Endothelial cell of umbilical vein (primary cell): ENCODE measurements at regions not wholly inside any gene's neighbourhood (a gene's known extent, or its start where the extent isn't known, plus 50 kb on each side); places are given as distances from the start of the nearest gene placed in this dataset.

Source experiments
- BruUV-seq: library from RNA; stranded (reverse); fragments of 400-500 nt; replicated peaks from 2 replicates; lab custom pipeline; 2021; lab: Mats Ljungman, UMichigan
- CTCF ChIA-PET: fragments of 300-600, 350-600 bp; sonication (Branson Sonifier 250); formaldehyde crosslinking; loops from one replicate; lab custom pipeline; 2021; ENCODE audit warnings: antibody characterized with exemption, inconsistent platforms; lab: Charles Lee
- POLR2A ChIA-PET: fragments of 300-600, 350-600 bp; sonication (Branson Sonifier 250); formaldehyde crosslinking; loops from one replicate; lab custom pipeline; 2021; ENCODE audit warnings: antibody characterized with exemption, inconsistent platforms; lab: Charles Lee
- DNase-seq: peaks from one replicate; pipeline ENCODE4 v3.0.0-alpha.2; 2011; ENCODE audit warnings: low read depth, low spot score
- FAIRE-seq: peaks from 2 replicates; lab custom pipeline; 2011; peaks lifted over from hg19 to GRCh38; lab: Jason Lieb, UNC
- H2AFZ ChIP-seq: 2 replicates; pipeline ENCODE4 v1.6.0; 2012; ENCODE audit warnings: low read depth, low read length, control low read depth, inconsistent platforms
- H3K27ac ChIP-seq: 2 replicates; pipeline ENCODE4 v1.5.1; 2011; ENCODE audit warnings: low read depth, mild to moderate bottlenecking, control low read depth, low read length, moderate library complexity; ENCODE audit not compliant: insufficient read depth
- H3K27me3 ChIP-seq, 2 experiments: 2 replicates each; pipeline versions ENCODE4 v1.6.0 to v1.6.1; 2011; ENCODE audit warnings: low read length in 2 of 2, mixed read lengths in 1 of 2; ENCODE audit not compliant: control insufficient read depth in 2 of 2, insufficient read depth in 2 of 2
- H3K36me3 ChIP-seq, 2 experiments: 2 replicates in 1 of 2; 3 replicates in 1 of 2; pipeline ENCODE4 v1.5.1; 2011; ENCODE audit warnings: low read length in 2 of 2, mild to moderate bottlenecking in 1 of 2, moderate library complexity in 1 of 2; ENCODE audit not compliant: control insufficient read depth in 2 of 2, insufficient read depth in 2 of 2; ENCODE audit errors: extremely low read depth in 1 of 2
- H3K4me1 ChIP-seq: 3 replicates; pipeline ENCODE4 v1.5.1; 2011; ENCODE audit warnings: mild to moderate bottlenecking, low read length; ENCODE audit not compliant: control insufficient read depth, insufficient read depth; ENCODE audit errors: extremely low read depth
- H3K4me2 ChIP-seq: 2 replicates; pipeline ENCODE4 v1.6.1; 2011; ENCODE audit warnings: low read length, control low read depth, mixed read lengths; ENCODE audit not compliant: insufficient read depth
- H3K4me3 ChIP-seq, 3 experiments: fragments of 200-600 bp in 1 of 3; sonication (generic), shearing (Covaris generic) in 1 of 3; replicated peaks in 1 of 3; 2 replicates each; pipeline ENCODE4 v1.5.1; 2011 to 2016; ENCODE audit warnings: control low read depth in 3 of 3, low read length in 3 of 3, mild to moderate bottlenecking in 2 of 3, inconsistent platforms in 1 of 3, low read depth in 1 of 3, moderate library complexity in 1 of 3; ENCODE audit not compliant: insufficient read depth in 1 of 3
- H3K79me2 ChIP-seq: 2 replicates; pipeline ENCODE4 v1.6.0; 2012; ENCODE audit warnings: low read length, inconsistent platforms; ENCODE audit not compliant: control insufficient read depth, insufficient read depth
- H3K9ac ChIP-seq: replicated peaks from 2 replicates; pipeline ENCODE3; 2011; ENCODE audit warnings: low read length, control low read depth; ENCODE audit not compliant: insufficient read depth; ENCODE audit errors: extremely low read depth
- H3K9me1 ChIP-seq: replicated peaks from 3 replicates; pipeline ENCODE4 v1.6.0; 2011; ENCODE audit warnings: mild to moderate bottlenecking, low read length; ENCODE audit not compliant: control insufficient read depth, insufficient read depth; ENCODE audit errors: extremely low read depth
- H3K9me3 ChIP-seq: replicated peaks from 2 replicates; pipeline ENCODE4 v1.5.1; 2012; ENCODE audit warnings: low read length, inconsistent platforms; ENCODE audit not compliant: control insufficient read depth, insufficient read depth
- H4K20me1 ChIP-seq: replicated peaks from 2 replicates; pipeline ENCODE3; 2011; ENCODE audit warnings: mild to moderate bottlenecking, low read length; ENCODE audit not compliant: control insufficient read depth, insufficient read depth; ENCODE audit errors: extremely low read depth
- CTCF ChIP-seq, 2 donors: IDR thresholded peaks; 1 replicate in 1 of 2; 2 replicates in 1 of 2; pipeline ENCODE4 v1.5.1; 2011; ENCODE audit warnings: low read length in 2 of 2, mild to moderate bottlenecking in 2 of 2, moderate library complexity in 2 of 2, control low read depth in 1 of 2, inconsistent platforms in 1 of 2, low read depth in 1 of 2; ENCODE audit not compliant: insufficient read depth in 1 of 2; ENCODE audit errors: extremely low read depth in 1 of 2
- EZH2 ChIP-seq: IDR thresholded peaks from 2 replicates; pipeline ENCODE4 v1.6.1; 2012; ENCODE audit warnings: borderline replicate concordance, low read depth, mild to moderate bottlenecking, moderate library complexity, low read length, inconsistent platforms; ENCODE audit not compliant: severe bottlenecking
- FOS ChIP-seq: IDR thresholded peaks from 2 replicates; pipeline ENCODE4 v1.6.1; 2011; ENCODE audit warnings: mild to moderate bottlenecking, low read length, moderate library complexity, borderline replicate concordance; ENCODE audit not compliant: insufficient read depth
- GATA2 ChIP-seq: IDR thresholded peaks from 2 replicates; pipeline ENCODE4 v1.7.0; 2011; ENCODE audit warnings: low read depth, mild to moderate bottlenecking, moderate library complexity, mixed read lengths, low read length; ENCODE audit not compliant: insufficient read length, insufficient read depth
- JUN ChIP-seq: IDR thresholded peaks from 2 replicates; pipeline ENCODE4 v1.6.1; 2011; ENCODE audit warnings: borderline replicate concordance, low read depth; ENCODE audit not compliant: insufficient read length, insufficient read depth
- MAX ChIP-seq: IDR thresholded peaks from 2 replicates; pipeline ENCODE4 v1.6.1; 2011; ENCODE audit not compliant: insufficient read depth, insufficient read length
- MYC ChIP-seq: IDR thresholded peaks from one replicate; pipeline ENCODE4 v1.6.1; 2011; ENCODE audit warnings: mild to moderate bottlenecking, low read depth, low read length
- POLR2A ChIP-seq: IDR thresholded peaks from 2 replicates; pipeline ENCODE4 v1.6.1; 2012; ENCODE audit warnings: low read depth, mild to moderate bottlenecking, control low read depth, low read length
- POLR2AphosphoS5 ChIP-seq: IDR thresholded peaks from 2 replicates; pipeline ENCODE4 v1.6.1; 2012; ENCODE audit warnings: low read depth, mild to moderate bottlenecking, control low read depth, low read length, moderate library complexity; ENCODE audit not compliant: insufficient read depth
- dilution Hi-C: fragments of 300-500 bp; cut with MboI; formaldehyde crosslinking; loops from one replicate; pipeline ENCODE4 v1.15.0; 2019; ENCODE audit warnings: low sequenced_read_pairs; ENCODE audit not compliant: extremely low pct_ligation_motif_present
- intact Hi-C: fragments of 100-400 bp; cut with micrococcal nuclease; formaldehyde crosslinking; loops from one replicate; pipeline ENCODE4 v1.10.0; 2022

GRCh38 chr1:69139007-69139406 is 428.7 kb upstream of the LRRC7 start:
- Histone ChIP-seq H3K9me3 (no peaks in the 10 kb centered on the region), H3K9me1 (no peaks in the 10 kb centered on the region), H3K4me3 (no peak overlapping the region), H3K36me3 (no peaks in the 10 kb centered on the region), H3K9ac (no peak overlapping the region), H3K4me2 (no peak overlapping the region), H3K27ac (no peak overlapping the region), H4K20me1 (no peaks in the 10 kb centered on the region), H2AFZ (no peak overlapping the region), H3K27me3 (no peaks in the 10 kb centered on the region), H3K4me1 (no peaks in the 10 kb centered on the region), H3K79me2 (no peaks in the 10 kb centered on the region)
- FAIRE-seq: no peak
- DNase-seq: no peak
- ChIA-PET POLR2A (no interaction called here), CTCF (no interaction called here)
- intact Hi-C loops (no loop called here), dilution Hi-C loops (no loop called here)
- TF ChIP-seq POLR2A: no peak
- TF ChIP-seq JUN: no peak
- no peak for TF ChIP-seq FOS
- no peak for TF ChIP-seq EZH2
- TF ChIP-seq CTCF (IDR thresholded peaks at IDR 0.05; ENCODE audit: extremely low read depth in 1 of 2, insufficient read depth in 1 of 2, low read depth in 1 of 2, low read length in 2 of 2): no peak
- TF ChIP-seq MAX: no peak
- TF ChIP-seq GATA2: no peak
- TF ChIP-seq MYC: no peak
- no peak for TF ChIP-seq POLR2AphosphoS5
- BruUV-seq: no TSS peak
